Activated naive CD8-positive, alpha-beta T cell treated with anti-CD3 and anti-CD28 coated beads, Interleukin-2, amount 50 U/mL, for 24 hours (primary cell): ENCODE measurements at regions not wholly inside any gene's neighbourhood (a gene's known extent, or its start where the extent isn't known, plus 50 kb on each side); places are given as distances from the start of the nearest gene placed in this dataset.

Experiments
- ATAC-seq: fragments of 150-1000 bp; cut with Tn5 transposase; one replicate; pipeline ENCODE4 v1.10.0; 2021
- DNase-seq: peaks from one replicate; pipeline ENCODE4 v3.0.0; 2021
- H3K27ac Mint-ChIP-seq: one replicate; pipeline ENCODE4 v1.8.0; 2021; ENCODE audit warnings: mild to moderate bottlenecking, mixed read lengths
- H3K27me3 Mint-ChIP-seq: one replicate; pipeline ENCODE4 v1.8.0; 2021; ENCODE audit warnings: mixed read lengths
- H3K36me3 Mint-ChIP-seq: one replicate; pipeline ENCODE4 v1.8.0; 2021; ENCODE audit warnings: low read depth, mixed read lengths
- H3K4me1 Mint-ChIP-seq: one replicate; pipeline ENCODE4 v1.8.0; 2021; ENCODE audit warnings: mixed read lengths
- H3K4me3 Mint-ChIP-seq: one replicate; pipeline ENCODE4 v1.8.0; 2021; ENCODE audit warnings: mild to moderate bottlenecking, moderate library complexity, mixed read lengths
- H3K9me3 Mint-ChIP-seq: one replicate; pipeline ENCODE4 v1.8.0; 2021; ENCODE audit warnings: mixed read lengths

DNA sequence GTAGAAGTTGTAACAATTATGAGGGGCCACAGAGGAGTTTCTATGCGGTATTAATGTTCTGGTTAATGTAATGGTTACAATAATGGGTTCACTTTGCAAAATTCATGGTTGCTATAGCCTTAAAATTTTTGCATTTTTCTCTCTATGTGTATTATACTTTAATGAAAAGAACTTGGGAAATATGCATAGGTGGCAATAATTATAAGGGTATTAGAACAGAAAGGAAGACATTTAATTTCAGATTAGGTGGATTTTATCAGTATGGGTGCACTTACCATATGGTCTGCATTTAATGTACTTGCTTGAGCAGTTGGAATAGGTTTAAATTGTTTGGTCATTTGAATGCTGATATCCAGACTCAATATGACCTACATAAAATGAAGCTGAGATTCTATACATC is 161.6 kb upstream of the TACR1 start:
- H3K9me3 Mint-ChIP-seq = peaks cover 19% of the 10 kb centered on the region
- H3K4me1 Mint-ChIP-seq = no peaks in the 10 kb centered on the region
- H3K4me3 Mint-ChIP-seq = no peak overlapping the region
- no peak for DNase-seq
- no peaks in the 10 kb centered on the region for H3K27me3 Mint-ChIP-seq
- no peak overlapping the region for H3K27ac Mint-ChIP-seq
- no peak for ATAC-seq
- H3K36me3 Mint-ChIP-seq = peaks cover 9% of the 10 kb centered on the region

DNA sequence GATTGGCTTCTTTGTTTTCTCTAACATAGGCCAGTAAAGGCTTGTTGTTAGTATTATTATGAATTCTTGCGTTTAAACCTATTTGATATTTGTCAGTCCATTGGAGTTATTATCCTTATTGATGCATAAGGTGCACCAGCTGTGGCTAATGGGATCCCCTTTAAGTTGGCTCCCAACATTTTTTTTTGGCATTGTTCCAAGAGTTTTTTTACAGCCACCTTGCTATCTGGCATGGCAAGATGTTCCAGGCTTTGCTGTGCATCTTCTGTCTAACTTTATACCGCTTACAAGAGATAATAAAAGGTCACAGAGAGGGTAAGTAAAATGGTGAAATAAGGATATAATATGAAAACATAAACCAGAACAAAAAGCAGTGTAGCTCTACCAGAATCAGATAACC is 157.5 kb upstream of the TACR1 start:
- Mint-ChIP-seq H3K4me1 (no peaks in the 10 kb centered on the region), H3K36me3 (peaks cover 13% of the 10 kb centered on the region), H3K27ac (no peak overlapping the region), H3K27me3 (no peaks in the 10 kb centered on the region), H3K9me3 (peaks cover 11% of the 10 kb centered on the region), H3K4me3 (no peak overlapping the region)
- DNase-seq (no peak), ATAC-seq (no peak)

DNA sequence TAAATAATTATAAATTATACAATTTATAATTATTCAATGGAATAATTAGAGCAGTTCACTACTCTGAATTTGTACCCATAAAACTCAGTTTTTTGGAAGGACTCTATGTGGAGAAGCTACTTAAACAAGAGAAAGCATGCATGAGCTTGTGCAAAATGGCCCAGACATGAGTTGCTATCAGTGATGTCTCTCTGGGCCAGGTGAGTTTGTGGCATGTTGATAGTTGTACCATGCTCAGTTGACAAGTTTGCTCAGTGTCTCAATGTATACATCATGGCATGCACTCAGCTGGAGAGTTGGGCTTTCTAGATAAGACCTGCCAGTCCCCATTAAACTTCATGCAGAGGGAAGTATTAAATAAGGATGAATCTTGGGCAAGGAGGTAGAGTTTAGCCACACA is 153.8 kb upstream of the TACR1 start:
- H3K4me3 Mint-ChIP-seq = no peak overlapping the region

DNA sequence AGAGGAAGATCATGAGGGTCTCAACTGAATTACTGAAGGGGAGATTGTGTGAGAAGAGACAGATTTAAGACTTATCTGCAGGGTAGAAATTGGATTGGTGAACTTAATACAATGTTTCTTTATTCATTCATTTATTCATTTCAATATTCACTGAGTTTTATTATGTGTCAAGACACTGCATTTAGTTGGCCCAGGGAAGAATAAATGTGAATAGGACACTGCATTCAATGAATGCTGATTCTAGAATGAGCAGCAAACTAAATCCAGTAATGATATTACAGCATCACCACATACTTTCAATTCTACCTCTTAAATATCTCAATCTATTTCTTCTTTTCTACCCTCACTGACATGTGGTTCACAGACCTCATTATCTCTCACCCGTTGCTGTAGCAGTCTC is 149.0 kb upstream of the TACR1 start:
- DNase-seq (no peak), ATAC-seq (no peak)
- Mint-ChIP-seq H3K36me3 (peaks cover 15% of the 10 kb centered on the region), H3K27me3 (no peaks in the 10 kb centered on the region), H3K27ac (no peak overlapping the region), H3K4me3 (no peak overlapping the region), H3K9me3 (peaks cover 7% of the 10 kb centered on the region), H3K4me1 (no peaks in the 10 kb centered on the region)

More for the DNA sequence above, 153.8 kb upstream of the TACR1 start:
- Mint-ChIP-seq H3K4me1 (no peaks in the 10 kb centered on the region), H3K9me3 (peaks cover 15% of the 10 kb centered on the region), H3K27me3 (no peaks in the 10 kb centered on the region), H3K36me3 (peaks cover 15% of the 10 kb centered on the region), H3K27ac (no peak overlapping the region)
- ATAC-seq (no peak), DNase-seq (no peak)

DNA sequence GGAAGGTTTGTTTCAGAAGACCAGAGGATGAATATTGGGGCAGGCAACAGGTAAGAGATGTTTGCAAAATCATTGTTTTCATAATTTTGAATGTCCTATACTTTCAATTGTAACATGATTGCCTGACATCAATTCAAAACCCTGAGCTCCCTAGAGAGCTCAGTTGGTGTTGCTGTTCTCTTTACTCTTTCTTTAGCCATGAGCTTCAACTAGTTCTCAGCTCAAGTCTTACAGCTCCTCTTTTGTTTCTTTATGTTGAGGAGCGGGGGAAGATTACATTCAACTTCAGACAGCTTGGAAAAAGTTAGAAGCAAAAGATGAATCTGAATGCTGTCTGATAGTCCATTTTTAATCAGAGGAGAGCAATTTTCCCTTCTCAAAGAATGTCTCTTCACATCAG is 144.8 kb upstream of the TACR1 start:
- peaks cover 4% of the 10 kb centered on the region for H3K36me3 Mint-ChIP-seq
- no peaks in the 10 kb centered on the region for H3K4me1 Mint-ChIP-seq
- H3K27me3 Mint-ChIP-seq = no peaks in the 10 kb centered on the region
- H3K9me3 Mint-ChIP-seq = no peaks in the 10 kb centered on the region
- no peak overlapping the region for H3K27ac Mint-ChIP-seq
- no peak overlapping the region for H3K4me3 Mint-ChIP-seq
- ATAC-seq (no peak), DNase-seq (no peak)

DNA sequence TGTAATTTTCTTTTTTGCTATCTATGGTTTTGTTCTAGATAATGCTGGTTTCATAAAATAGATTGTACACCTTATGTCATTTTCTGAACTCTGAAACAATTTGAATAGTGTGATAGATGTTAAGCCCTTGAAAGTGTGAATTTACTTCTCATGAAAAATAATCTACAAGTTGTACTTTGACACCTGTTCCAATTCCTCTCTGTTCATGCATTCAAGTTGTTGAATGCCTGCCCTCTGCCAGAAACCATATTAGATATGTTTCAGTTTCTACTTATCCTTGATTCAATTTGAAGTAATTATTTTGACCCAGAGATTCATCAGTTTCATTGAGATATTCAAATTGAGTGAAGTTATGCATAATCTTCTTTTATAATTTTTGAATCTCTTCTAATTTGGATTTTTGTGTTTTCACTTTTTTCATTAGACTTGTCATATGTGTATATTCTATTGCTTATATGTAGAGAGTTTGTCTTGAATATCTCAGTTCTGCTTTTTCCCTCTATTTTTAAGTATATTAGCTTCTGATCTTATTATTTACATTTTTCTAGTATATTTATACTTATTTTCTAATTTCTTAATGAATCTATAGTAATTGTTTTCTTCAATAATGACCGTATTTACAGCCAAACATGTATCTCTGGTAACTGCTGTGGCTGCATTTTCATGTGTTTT is 143.3 kb upstream of the TACR1 start:
- no peak overlapping the region for H3K27ac Mint-ChIP-seq
- ATAC-seq = no peak
- no peak for DNase-seq

DNA sequence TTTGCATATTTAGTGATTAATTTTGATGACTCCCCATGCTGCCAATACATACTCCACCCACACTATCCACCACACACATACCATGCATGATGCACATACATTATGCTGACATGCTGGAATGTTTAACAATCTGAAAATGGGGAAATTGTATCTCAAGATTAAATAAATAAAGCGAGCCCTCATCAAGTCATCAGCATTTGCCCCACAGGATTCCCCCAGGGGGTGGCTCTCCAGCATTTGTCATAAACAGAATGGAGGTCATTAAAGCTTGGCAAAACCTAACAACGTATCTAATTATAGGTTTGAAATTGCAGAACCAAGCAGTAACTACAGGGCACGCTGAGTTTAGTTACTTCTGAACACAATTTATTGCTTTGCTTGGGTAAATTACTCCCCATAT is 141.2 kb upstream of the TACR1 start:
- no peaks in the 10 kb centered on the region for H3K9me3 Mint-ChIP-seq

More for the DNA sequence above, 143.3 kb upstream of the TACR1 start:
- Mint-ChIP-seq H3K4me3 (no peak overlapping the region), H3K4me1 (no peaks in the 10 kb centered on the region), H3K9me3 (no peaks in the 10 kb centered on the region), H3K27me3 (no peaks in the 10 kb centered on the region), H3K36me3 (peaks cover 4% of the 10 kb centered on the region)

DNA sequence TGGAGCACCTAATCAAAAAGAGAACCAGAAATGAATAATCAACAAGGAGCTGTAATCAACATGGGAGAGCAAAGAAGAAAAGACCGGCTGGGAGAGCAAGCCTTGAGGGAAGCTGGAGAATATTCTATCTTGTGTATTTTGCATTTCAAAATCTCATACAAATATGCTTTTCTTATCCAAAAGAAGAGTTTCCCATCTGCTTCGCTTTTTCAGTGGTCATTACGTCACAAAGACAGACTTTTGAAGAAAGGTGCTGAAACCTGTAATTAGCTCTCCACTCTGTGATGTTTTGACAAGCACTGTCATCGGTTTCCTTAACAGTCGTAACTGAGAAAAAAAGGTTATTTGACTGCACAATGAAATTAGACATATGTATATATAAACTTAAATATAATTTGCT is 139.1 kb upstream of the TACR1 start:
- H3K9me3 Mint-ChIP-seq = no peaks in the 10 kb centered on the region
- H3K4me1 Mint-ChIP-seq = no peaks in the 10 kb centered on the region
- no peak overlapping the region for H3K27ac Mint-ChIP-seq
- H3K4me3 Mint-ChIP-seq = no peak overlapping the region
- DNase-seq (no peak), ATAC-seq (no peak)
- H3K36me3 Mint-ChIP-seq = no peaks in the 10 kb centered on the region
- H3K27me3 Mint-ChIP-seq = no peaks in the 10 kb centered on the region

More for the DNA sequence above, 141.2 kb upstream of the TACR1 start:
- Mint-ChIP-seq H3K4me3 (no peak overlapping the region), H3K27me3 (no peaks in the 10 kb centered on the region), H3K27ac (no peak overlapping the region), H3K36me3 (no peaks in the 10 kb centered on the region), H3K4me1 (no peaks in the 10 kb centered on the region)
- ATAC-seq (no peak), DNase-seq (no peak)

DNA sequence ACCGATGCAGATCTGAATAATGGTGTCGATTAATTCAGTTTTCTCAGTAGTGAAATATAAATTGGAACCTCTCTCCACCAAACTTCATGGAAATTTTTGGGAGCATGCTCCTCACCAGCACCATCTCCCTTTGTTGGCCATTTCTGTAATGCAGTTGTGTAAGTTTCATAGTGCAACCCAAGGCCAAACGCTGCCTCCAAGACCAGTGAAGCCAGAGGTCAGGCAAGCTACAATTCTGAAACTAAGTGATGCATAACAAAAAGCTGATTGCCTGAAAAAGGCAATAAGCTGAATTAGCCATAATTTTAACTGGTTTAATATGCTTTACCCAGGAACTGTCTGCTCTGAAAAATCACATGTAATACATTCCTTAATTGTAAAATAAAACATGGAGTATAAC is 138.3 kb upstream of the TACR1 start:
- no peaks in the 10 kb centered on the region for H3K36me3 Mint-ChIP-seq
- no peaks in the 10 kb centered on the region for H3K27me3 Mint-ChIP-seq
- no peaks in the 10 kb centered on the region for H3K9me3 Mint-ChIP-seq
- H3K27ac Mint-ChIP-seq = no peak overlapping the region
- DNase-seq (no peak), ATAC-seq (no peak)
- no peaks in the 10 kb centered on the region for H3K4me1 Mint-ChIP-seq
- no peak overlapping the region for H3K4me3 Mint-ChIP-seq

DNA sequence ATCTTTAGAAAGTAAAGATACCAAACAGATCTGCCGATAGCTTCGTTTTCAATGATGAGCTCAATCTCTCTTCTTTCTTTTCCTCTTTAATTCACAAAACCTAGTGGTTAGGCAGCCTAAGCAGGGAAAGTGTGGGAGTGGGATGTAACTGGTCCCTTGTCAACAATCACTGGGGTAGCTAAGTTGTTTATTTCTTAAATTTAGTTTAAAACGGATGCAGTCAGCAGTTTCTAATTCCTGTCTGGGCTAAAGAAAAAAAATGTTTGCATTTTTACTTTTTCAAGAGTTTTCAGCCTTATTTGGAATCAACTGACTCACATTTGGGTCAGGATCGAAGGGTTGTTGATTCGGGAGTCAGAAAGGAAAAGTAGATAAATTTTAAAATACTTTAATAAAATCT is 137.7 kb upstream of the TACR1 start:
- Mint-ChIP-seq H3K4me1 (no peaks in the 10 kb centered on the region), H3K27ac (no peak overlapping the region), H3K36me3 (no peaks in the 10 kb centered on the region), H3K27me3 (no peaks in the 10 kb centered on the region), H3K9me3 (no peaks in the 10 kb centered on the region), H3K4me3 (no peak overlapping the region)
- ATAC-seq (no peak), DNase-seq (no peak)

DNA sequence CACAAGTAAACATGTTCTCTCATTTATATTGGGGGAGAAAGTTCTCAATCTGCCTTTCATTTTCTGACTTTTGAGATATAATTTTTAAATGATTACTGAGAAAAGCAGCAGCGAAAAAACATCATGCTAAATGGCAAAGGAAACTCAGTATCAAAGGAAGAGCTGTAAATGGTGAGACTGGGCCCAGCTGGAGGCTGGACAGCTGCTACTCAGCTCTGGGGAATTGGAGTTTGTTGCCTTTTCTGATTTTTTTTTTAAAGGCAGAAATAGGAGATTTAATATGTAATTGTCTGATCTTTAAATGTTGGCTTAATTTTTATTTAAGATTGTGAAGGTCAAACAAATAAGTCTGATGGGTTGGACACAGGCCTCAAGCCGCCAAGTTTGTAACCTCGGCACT is 137.1 kb upstream of the TACR1 start:
- Mint-ChIP-seq H3K27me3 (no peaks in the 10 kb centered on the region), H3K9me3 (no peaks in the 10 kb centered on the region), H3K36me3 (no peaks in the 10 kb centered on the region), H3K4me3 (no peak overlapping the region), H3K4me1 (no peaks in the 10 kb centered on the region), H3K27ac (no peak overlapping the region)
- DNase-seq (no peak), ATAC-seq (no peak)

DNA sequence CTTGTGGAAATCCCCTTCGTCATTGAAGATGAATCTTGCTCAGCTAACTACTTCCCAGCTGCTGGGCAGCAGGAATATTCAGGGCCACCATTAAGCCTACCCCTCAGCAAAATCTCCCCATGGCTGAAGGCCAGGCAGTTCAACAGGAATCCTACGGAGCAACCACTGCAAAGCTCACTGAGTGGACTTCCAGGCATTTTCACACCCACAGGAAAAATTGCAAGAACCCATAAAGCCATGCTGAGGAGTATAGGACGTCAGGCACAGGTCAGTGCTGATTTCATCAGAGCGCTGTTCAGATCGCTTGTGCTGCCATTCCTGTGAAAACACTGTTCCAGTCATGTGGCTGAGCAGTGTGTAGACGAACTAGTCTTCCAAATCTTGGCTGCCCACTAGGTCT is 134.8 kb upstream of the TACR1 start:
- Mint-ChIP-seq H3K36me3 (peaks cover under 1% of the 10 kb centered on the region), H3K4me3 (no peak overlapping the region), H3K9me3 (no peaks in the 10 kb centered on the region), H3K27ac (no peak overlapping the region), H3K4me1 (no peaks in the 10 kb centered on the region), H3K27me3 (no peaks in the 10 kb centered on the region)
- DNase-seq (no peak), ATAC-seq (no peak)

DNA sequence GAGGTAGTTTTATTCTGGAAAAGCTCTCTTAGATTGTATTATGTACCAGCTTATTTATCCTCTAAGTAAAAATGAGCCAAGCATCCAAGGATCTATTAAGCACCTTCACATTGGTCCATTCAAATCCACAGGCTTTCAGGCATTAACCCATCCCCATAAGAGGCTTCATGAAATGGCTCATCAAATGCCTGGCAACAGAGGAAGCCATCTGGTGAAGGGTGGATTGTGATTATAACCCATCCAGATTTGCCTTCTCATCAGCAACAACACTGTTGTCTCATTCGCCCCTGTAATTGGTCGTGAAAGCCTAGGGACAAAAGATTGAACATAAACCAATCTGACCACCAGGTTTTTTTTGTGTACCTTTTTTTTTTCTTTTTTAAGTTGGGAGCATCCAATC is 134.3 kb upstream of the TACR1 start:
- no peak for ATAC-seq
- Mint-ChIP-seq H3K27me3 (no peaks in the 10 kb centered on the region), H3K9me3 (no peaks in the 10 kb centered on the region), H3K27ac (no peak overlapping the region), H3K4me3 (no peak overlapping the region), H3K4me1 (no peaks in the 10 kb centered on the region), H3K36me3 (peaks cover 3% of the 10 kb centered on the region)
- no peak for DNase-seq

DNA sequence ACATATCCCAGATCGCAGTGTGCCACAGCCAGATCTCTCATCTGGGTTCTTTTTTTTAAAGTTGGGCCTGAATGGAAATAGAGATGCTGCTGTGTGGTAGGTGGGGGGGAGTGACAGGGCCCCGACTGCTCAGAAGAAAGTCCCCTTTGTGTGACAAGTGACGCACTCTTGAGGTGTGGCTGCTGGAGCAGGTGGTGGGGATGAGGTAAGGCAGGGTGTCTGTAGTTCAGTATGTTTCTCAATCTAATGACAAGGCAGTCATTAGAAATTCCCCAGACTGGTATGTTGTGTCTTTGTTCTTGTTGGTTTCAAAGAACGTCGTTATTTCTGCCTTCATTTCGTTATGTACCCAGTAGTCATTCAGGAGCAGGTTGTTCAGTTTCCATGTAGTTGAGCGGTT is 128.8 kb upstream of the TACR1 start:
- DNase-seq = no peak
- H3K27ac Mint-ChIP-seq = no peak overlapping the region
- no peaks in the 10 kb centered on the region for H3K9me3 Mint-ChIP-seq
- no peak overlapping the region for H3K4me3 Mint-ChIP-seq
- H3K27me3 Mint-ChIP-seq = no peaks in the 10 kb centered on the region
- H3K4me1 Mint-ChIP-seq = no peaks in the 10 kb centered on the region
- ATAC-seq = no peak
- H3K36me3 Mint-ChIP-seq = peaks cover 3% of the 10 kb centered on the region

DNA sequence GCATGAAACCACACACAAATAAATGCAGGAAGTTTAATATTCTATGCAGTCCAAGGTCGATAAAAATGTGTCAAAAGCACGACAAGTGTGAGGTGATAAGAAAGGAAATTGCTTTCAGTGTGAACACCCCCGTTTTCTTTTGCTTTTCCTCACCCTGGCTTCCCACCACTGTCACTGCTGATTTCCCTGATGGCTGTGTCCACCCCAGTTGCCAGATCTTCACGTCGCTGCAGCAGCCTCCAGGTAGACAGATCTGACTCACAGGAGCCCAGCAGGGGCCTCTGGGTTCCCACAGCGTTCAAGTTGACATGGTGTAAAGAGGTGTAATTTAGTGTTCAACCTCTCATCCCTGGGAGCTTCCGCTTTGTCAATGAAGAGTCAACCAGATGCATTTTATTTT is 128.0 kb upstream of the TACR1 start:
- H3K4me1 Mint-ChIP-seq = no peaks in the 10 kb centered on the region
- DNase-seq (no peak), ATAC-seq (no peak)
- no peaks in the 10 kb centered on the region for H3K27me3 Mint-ChIP-seq
- H3K36me3 Mint-ChIP-seq = peaks cover 3% of the 10 kb centered on the region
- H3K9me3 Mint-ChIP-seq = no peaks in the 10 kb centered on the region
- H3K27ac Mint-ChIP-seq = no peak overlapping the region
- no peak overlapping the region for H3K4me3 Mint-ChIP-seq

DNA sequence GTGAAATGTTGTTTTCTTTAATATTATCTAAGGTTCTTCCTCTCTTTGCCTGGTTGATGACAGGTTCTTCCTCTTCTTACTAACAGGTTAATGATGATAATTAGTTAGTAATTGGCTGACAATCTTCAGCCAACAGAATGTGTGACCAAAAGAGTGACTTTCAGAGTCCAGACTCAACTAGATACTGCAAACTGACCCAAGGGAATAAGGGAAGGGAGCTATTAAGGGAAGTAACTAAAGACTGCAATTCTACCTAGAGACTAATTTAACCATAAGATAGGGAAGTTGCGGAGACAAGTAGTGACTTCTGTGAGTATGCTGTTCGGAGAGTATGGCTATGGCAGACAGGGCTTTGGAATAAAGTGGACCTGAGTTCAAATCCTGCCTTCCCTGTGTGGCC is 127.3 kb upstream of the TACR1 start:
- Mint-ChIP-seq H3K4me1 (no peaks in the 10 kb centered on the region), H3K27me3 (no peaks in the 10 kb centered on the region), H3K36me3 (peaks cover 3% of the 10 kb centered on the region), H3K4me3 (no peak overlapping the region), H3K9me3 (no peaks in the 10 kb centered on the region), H3K27ac (no peak overlapping the region)
- DNase-seq (no peak), ATAC-seq (no peak)
